GM23338 (cell line): ENCODE measurements at regions not wholly inside any gene's neighbourhood (a gene's known extent, or its start where the extent isn't known, plus 50 kb on each side); places are given as distances from the start of the nearest gene placed in this dataset.

Source experiments
- ATAC-seq: fragments of 200-7000 bp; cut with Tn5 transposase; 3 replicates; pipeline ENCODE4 v1.9.1; 2020
- DNase-seq: peaks from one replicate; pipeline ENCODE4 v3.0.0-alpha.2; 2015; ENCODE audit warnings: low spot score
- H2AFZ ChIP-seq: fragments of 200-600 bp; sonication (generic); 2 replicates; pipeline ENCODE4 v1.8.0; 2016; ENCODE audit warnings: antibody characterized with exemption, mild to moderate bottlenecking, moderate library complexity
- H3F3A ChIP-seq: fragments of 200-600 bp; sonication (generic); replicated peaks from 2 replicates; pipeline ENCODE4 v1.8.0; 2017; ENCODE audit warnings: antibody characterized with exemption, mixed run types, low read depth
- H3K27ac ChIP-seq: fragments of 200-600 bp; sonication (generic); 2 replicates; pipeline ENCODE4 v1.6.1; 2016; ENCODE audit warnings: low read depth
- H3K27me3 ChIP-seq: fragments of 200-600 bp; sonication (generic); 2 replicates; pipeline ENCODE4 v1.8.0; 2016; ENCODE audit warnings: mild to moderate bottlenecking, mixed run types, moderate library complexity; ENCODE audit not compliant: insufficient read depth
- H3K36me3 ChIP-seq: fragments of 200-600 bp; sonication (generic); 2 replicates; pipeline ENCODE4 v1.8.0; 2016; ENCODE audit warnings: mild to moderate bottlenecking; ENCODE audit not compliant: insufficient read depth
- H3K4me1 ChIP-seq: fragments of 200-600 bp; sonication (generic); 2 replicates; pipeline ENCODE4 v1.8.0; 2016; ENCODE audit warnings: mild to moderate bottlenecking, moderate library complexity; ENCODE audit not compliant: insufficient read depth
- H3K4me2 ChIP-seq: fragments of 200-600 bp; sonication (generic); 2 replicates; pipeline ENCODE4 v1.7.1; 2017; ENCODE audit warnings: mixed run types
- H3K4me3 ChIP-seq: fragments of 200-600 bp; sonication (generic); 2 replicates; pipeline ENCODE4 v1.6.1; 2016; ENCODE audit warnings: mixed run types
- H3K79me2 ChIP-seq: fragments of 200-600 bp; sonication (generic); replicated peaks from 2 replicates; pipeline ENCODE4 v1.8.0; 2017; ENCODE audit warnings: mild to moderate bottlenecking; ENCODE audit not compliant: insufficient read depth
- H3K9me2 ChIP-seq: fragments of 200-600 bp; sonication (generic); 2 replicates; pipeline ENCODE4 v1.8.0; 2017; ENCODE audit not compliant: insufficient read depth
- H4K20me1 ChIP-seq: fragments of 200-600 bp; sonication (generic); replicated peaks from 2 replicates; pipeline ENCODE4 v1.8.0; 2017; ENCODE audit warnings: mild to moderate bottlenecking; ENCODE audit not compliant: insufficient read depth
- H3K27ac Mint-ChIP-seq: 2 replicates; pipeline ENCODE4 v1.8.0; 2020; ENCODE audit warnings: inconsistent platforms, mild to moderate bottlenecking, moderate library complexity, mixed read lengths
- H3K27me3 Mint-ChIP-seq: 3 replicates; pipeline ENCODE4 v1.8.0; 2022; ENCODE audit warnings: low read depth, mild to moderate bottlenecking, moderate library complexity, mixed read lengths, inconsistent platforms; ENCODE audit not compliant: insufficient read depth, poor library complexity
- H3K36me3 Mint-ChIP-seq: 3 replicates; pipeline ENCODE4 v1.8.0; 2021; ENCODE audit warnings: low read depth, mild to moderate bottlenecking, inconsistent platforms, moderate library complexity, mixed read lengths
- H3K4me1 Mint-ChIP-seq: 3 replicates; pipeline ENCODE4 v1.8.0; 2020; ENCODE audit warnings: mild to moderate bottlenecking, inconsistent platforms, mixed read lengths
- H3K4me3 Mint-ChIP-seq: 3 replicates; pipeline ENCODE4 v1.8.0; 2021; ENCODE audit warnings: moderate library complexity, mild to moderate bottlenecking, inconsistent platforms, mixed read lengths
- H3K9me3 Mint-ChIP-seq: 3 replicates; pipeline ENCODE4 v1.8.0; 2020; ENCODE audit warnings: moderate library complexity, mild to moderate bottlenecking, inconsistent platforms, mixed read lengths
- CREB1 ChIP-seq: fragments of 250-450 bp; sonication (Bioruptor Pico); IDR thresholded peaks from 2 replicates; pipeline ENCODE4 v1.5.0; 2020; ENCODE audit warnings: low read depth, mild to moderate bottlenecking, moderate library complexity
- EZH2 ChIP-seq: fragments of 200-600 bp; sonication (generic); IDR thresholded peaks from one replicate; pipeline ENCODE4 v1.8.0; 2017; ENCODE audit warnings: antibody characterized with exemption, mild to moderate bottlenecking, low read depth; ENCODE audit not compliant: unreplicated experiment
- EZH2phosphoT487 ChIP-seq: fragments of 200-600 bp; sonication (generic); IDR thresholded peaks from one replicate; pipeline ENCODE4 v1.8.1; 2018; ENCODE audit warnings: antibody characterized with exemption; ENCODE audit not compliant: unreplicated experiment
- JUNB ChIP-seq: IDR thresholded peaks from one replicate; pipeline ENCODE4 v1.6.1; 2016; ENCODE audit warnings: antibody characterized with exemption; ENCODE audit not compliant: unreplicated experiment
- NANOG ChIP-seq: IDR thresholded peaks from 2 replicates; pipeline ENCODE4 v1.6.1; 2016; ENCODE audit warnings: antibody characterized with exemption, borderline replicate concordance
- POLR2AphosphoS5 ChIP-seq: IDR thresholded peaks from 2 replicates; pipeline ENCODE4 v1.6.1; 2016; ENCODE audit warnings: antibody characterized with exemption, low read depth
- STAT1 ChIP-seq: IDR thresholded peaks from one replicate; pipeline ENCODE4 v1.6.1; 2016; ENCODE audit warnings: antibody characterized with exemption; ENCODE audit not compliant: unreplicated experiment
- ZNF114 ChIP-seq: fragments of 250-450 bp; sonication (Bioruptor Pico); IDR thresholded peaks from 2 replicates; pipeline ENCODE4 v1.5.0; 2020; ENCODE audit warnings: mild to moderate bottlenecking, moderate library complexity
- ZNF331 ChIP-seq: fragments of 250-450 bp; sonication (Bioruptor Pico); IDR thresholded peaks from 2 replicates; pipeline ENCODE4 v1.5.0; 2020; ENCODE audit warnings: low read depth, mild to moderate bottlenecking, moderate library complexity
- ZNF462 ChIP-seq: fragments of 250-450 bp; sonication (Bioruptor Pico); IDR thresholded peaks from 2 replicates; pipeline ENCODE4 v1.5.0; 2020; ENCODE audit warnings: mild to moderate bottlenecking, moderate library complexity
- TF ChIP-seq, protein P1 (sequence below): IDR thresholded peaks from 2 replicates; pipeline ENCODE4 v1.6.1; 2016; ENCODE audit warnings: antibody characterized with exemption
- TF ChIP-seq, protein P2 (sequence below): IDR thresholded peaks from one replicate; pipeline ENCODE4 v1.6.1; 2018; ENCODE audit warnings: antibody characterized with exemption; ENCODE audit not compliant: unreplicated experiment
- TF ChIP-seq, protein P3 (sequence below), 2 experiments: fragments of 200-600 bp in 1 of 2; sonication (generic) in 1 of 2; conservative IDR thresholded peaks; 2 replicates each; pipeline versions ENCODE4 v1.5.1 to v1.6.1; 2016 to 2017; ENCODE audit warnings: antibody characterized with exemption in 2 of 2, low read depth in 2 of 2, mild to moderate bottlenecking in 2 of 2, moderate library complexity in 1 of 2

DNA sequence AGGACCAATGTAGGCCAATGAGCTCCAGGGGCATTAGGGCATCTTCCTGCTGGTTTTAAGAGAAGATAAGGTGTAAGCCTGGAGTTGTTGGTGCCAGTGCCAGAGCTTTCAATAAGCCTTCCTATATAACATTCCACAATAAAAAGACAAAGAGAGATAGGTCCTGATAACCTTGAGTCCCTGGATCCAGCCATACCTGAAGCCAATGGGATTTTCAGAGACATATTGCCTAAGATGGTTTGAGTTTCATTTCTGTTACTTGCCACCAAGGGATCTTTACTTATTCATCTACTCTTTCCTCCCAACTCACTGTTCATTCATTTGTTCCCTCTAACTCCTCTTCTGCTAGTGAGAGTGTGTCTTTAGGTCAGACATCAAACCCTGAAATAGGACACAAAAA is 68.8 kb upstream of the CAPZB start:
- TF ChIP-seq, protein P1, sequence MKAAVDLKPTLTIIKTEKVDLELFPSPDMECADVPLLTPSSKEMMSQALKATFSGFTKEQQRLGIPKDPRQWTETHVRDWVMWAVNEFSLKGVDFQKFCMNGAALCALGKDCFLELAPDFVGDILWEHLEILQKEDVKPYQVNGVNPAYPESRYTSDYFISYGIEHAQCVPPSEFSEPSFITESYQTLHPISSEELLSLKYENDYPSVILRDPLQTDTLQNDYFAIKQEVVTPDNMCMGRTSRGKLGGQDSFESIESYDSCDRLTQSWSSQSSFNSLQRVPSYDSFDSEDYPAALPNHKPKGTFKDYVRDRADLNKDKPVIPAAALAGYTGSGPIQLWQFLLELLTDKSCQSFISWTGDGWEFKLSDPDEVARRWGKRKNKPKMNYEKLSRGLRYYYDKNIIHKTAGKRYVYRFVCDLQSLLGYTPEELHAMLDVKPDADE = no peak
- TF ChIP-seq, protein P2, sequence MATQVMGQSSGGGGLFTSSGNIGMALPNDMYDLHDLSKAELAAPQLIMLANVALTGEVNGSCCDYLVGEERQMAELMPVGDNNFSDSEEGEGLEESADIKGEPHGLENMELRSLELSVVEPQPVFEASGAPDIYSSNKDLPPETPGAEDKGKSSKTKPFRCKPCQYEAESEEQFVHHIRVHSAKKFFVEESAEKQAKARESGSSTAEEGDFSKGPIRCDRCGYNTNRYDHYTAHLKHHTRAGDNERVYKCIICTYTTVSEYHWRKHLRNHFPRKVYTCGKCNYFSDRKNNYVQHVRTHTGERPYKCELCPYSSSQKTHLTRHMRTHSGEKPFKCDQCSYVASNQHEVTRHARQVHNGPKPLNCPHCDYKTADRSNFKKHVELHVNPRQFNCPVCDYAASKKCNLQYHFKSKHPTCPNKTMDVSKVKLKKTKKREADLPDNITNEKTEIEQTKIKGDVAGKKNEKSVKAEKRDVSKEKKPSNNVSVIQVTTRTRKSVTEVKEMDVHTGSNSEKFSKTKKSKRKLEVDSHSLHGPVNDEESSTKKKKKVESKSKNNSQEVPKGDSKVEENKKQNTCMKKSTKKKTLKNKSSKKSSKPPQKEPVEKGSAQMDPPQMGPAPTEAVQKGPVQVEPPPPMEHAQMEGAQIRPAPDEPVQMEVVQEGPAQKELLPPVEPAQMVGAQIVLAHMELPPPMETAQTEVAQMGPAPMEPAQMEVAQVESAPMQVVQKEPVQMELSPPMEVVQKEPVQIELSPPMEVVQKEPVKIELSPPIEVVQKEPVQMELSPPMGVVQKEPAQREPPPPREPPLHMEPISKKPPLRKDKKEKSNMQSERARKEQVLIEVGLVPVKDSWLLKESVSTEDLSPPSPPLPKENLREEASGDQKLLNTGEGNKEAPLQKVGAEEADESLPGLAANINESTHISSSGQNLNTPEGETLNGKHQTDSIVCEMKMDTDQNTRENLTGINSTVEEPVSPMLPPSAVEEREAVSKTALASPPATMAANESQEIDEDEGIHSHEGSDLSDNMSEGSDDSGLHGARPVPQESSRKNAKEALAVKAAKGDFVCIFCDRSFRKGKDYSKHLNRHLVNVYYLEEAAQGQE = no peak
- TF ChIP-seq POLR2AphosphoS5 (no peak), NANOG (no peak), ZNF331 (CRISPR knock-in tag) (no peak), EZH2phosphoT487 (no peak), EZH2 (no peak), ZNF462 (CRISPR knock-in tag) (no peak), CREB1 (CRISPR knock-in tag) (no peak), STAT1 (no peak), JUNB (no peak), ZNF114 (CRISPR knock-in tag) (no peak)
- TF ChIP-seq, protein P3, sequence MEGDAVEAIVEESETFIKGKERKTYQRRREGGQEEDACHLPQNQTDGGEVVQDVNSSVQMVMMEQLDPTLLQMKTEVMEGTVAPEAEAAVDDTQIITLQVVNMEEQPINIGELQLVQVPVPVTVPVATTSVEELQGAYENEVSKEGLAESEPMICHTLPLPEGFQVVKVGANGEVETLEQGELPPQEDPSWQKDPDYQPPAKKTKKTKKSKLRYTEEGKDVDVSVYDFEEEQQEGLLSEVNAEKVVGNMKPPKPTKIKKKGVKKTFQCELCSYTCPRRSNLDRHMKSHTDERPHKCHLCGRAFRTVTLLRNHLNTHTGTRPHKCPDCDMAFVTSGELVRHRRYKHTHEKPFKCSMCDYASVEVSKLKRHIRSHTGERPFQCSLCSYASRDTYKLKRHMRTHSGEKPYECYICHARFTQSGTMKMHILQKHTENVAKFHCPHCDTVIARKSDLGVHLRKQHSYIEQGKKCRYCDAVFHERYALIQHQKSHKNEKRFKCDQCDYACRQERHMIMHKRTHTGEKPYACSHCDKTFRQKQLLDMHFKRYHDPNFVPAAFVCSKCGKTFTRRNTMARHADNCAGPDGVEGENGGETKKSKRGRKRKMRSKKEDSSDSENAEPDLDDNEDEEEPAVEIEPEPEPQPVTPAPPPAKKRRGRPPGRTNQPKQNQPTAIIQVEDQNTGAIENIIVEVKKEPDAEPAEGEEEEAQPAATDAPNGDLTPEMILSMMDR (conservative IDR thresholded peaks at IDR 0.05; ENCODE audit: low read depth in 2 of 2) = no peak
- Histone ChIP-seq H3K79me2 (no peaks in the 10 kb centered on the region), H2AFZ (no peak overlapping the region), H3K27me3 (no peaks in the 10 kb centered on the region), H3K27ac (no peak overlapping the region), H3F3A (no peaks in the 10 kb centered on the region), H3K4me3 (no peak overlapping the region), H3K9me2 (no peaks in the 10 kb centered on the region), H3K4me2 (no peak overlapping the region), H3K36me3 (no peaks in the 10 kb centered on the region), H4K20me1 (no peaks in the 10 kb centered on the region), H3K4me1 (no peaks in the 10 kb centered on the region)
- peaks cover 11% of the 10 kb centered on the region for H3K36me3 Mint-ChIP-seq
- peaks cover 7% of the 10 kb centered on the region for H3K27me3 Mint-ChIP-seq
- no peak overlapping the region for H3K27ac Mint-ChIP-seq
- H3K4me3 Mint-ChIP-seq = no peak overlapping the region
- no peak for ATAC-seq
- peaks cover 26% of the 10 kb centered on the region for H3K9me3 Mint-ChIP-seq
- no peaks in the 10 kb centered on the region for H3K4me1 Mint-ChIP-seq
- DNase-seq = no peak
